Nephron progenitor cell (in vitro differentiated cells): ENCODE measurements at regions not wholly inside any gene's neighbourhood (a gene's known extent, or its start where the extent isn't known, plus 50 kb on each side); places are given as distances from the start of the nearest gene placed in this dataset.

ENCODE experiments used
- DNase-seq: peaks from one replicate; pipeline ENCODE4 v3.0.0; 2021
- H3K27ac Mint-ChIP-seq: 2 replicates; pipeline ENCODE4 v1.8.0; 2021; ENCODE audit warnings: mild to moderate bottlenecking, moderate library complexity, mixed read lengths
- H3K27me3 Mint-ChIP-seq: 2 replicates; pipeline ENCODE4 v1.8.0; 2021; ENCODE audit warnings: mild to moderate bottlenecking, low read depth, mixed read lengths; ENCODE audit not compliant: poor library complexity
- H3K36me3 Mint-ChIP-seq: 2 replicates; pipeline ENCODE4 v1.8.0; 2021; ENCODE audit warnings: low read depth, mixed read lengths
- H3K4me1 Mint-ChIP-seq: 2 replicates; pipeline ENCODE4 v1.8.0; 2021; ENCODE audit warnings: mixed read lengths
- H3K4me3 Mint-ChIP-seq: 2 replicates; pipeline ENCODE4 v1.8.0; 2021; ENCODE audit warnings: mild to moderate bottlenecking, moderate library complexity, mixed read lengths
- H3K9me3 Mint-ChIP-seq: 2 replicates; pipeline ENCODE4 v1.8.0; 2021; ENCODE audit warnings: mild to moderate bottlenecking, moderate library complexity, mixed read lengths
- CTCF ChIP-seq: fragments of 200-600 bp; sonication (generic); IDR thresholded peaks from 2 replicates; pipeline ENCODE4 v1.5.0; 2021; ENCODE audit warnings: antibody characterized with exemption

DNA sequence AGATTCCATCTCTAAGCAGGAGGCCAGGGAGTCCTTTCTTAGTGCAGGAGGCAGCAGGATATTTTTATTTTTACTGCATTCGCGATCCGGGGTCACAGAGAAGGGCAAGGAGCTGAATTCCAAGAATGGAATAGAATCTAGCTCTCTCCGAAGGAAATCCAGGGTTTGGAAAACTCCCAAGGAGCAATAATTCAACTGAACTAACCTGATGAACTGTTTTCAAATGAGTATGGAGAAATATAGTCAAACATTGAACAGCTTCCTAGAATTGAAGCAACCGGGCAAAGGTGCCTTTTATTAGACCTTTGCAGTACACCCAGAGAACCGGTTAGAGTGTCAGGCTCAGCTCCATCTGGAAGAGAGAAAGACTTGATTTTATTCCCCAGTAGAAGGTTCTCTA, 120.7 kb upstream of the MAF start:
- Mint-ChIP-seq H3K4me1 (peaks cover 23% of the 10 kb centered on the region), H3K4me3 (no peak overlapping the region), H3K27me3 (peaks cover 15% of the 10 kb centered on the region), H3K27ac (no peak overlapping the region), H3K9me3 (peaks cover 3% of the 10 kb centered on the region), H3K36me3 (peaks cover 13% of the 10 kb centered on the region)
- no peak for DNase-seq
- TF ChIP-seq CTCF = no peak

DNA sequence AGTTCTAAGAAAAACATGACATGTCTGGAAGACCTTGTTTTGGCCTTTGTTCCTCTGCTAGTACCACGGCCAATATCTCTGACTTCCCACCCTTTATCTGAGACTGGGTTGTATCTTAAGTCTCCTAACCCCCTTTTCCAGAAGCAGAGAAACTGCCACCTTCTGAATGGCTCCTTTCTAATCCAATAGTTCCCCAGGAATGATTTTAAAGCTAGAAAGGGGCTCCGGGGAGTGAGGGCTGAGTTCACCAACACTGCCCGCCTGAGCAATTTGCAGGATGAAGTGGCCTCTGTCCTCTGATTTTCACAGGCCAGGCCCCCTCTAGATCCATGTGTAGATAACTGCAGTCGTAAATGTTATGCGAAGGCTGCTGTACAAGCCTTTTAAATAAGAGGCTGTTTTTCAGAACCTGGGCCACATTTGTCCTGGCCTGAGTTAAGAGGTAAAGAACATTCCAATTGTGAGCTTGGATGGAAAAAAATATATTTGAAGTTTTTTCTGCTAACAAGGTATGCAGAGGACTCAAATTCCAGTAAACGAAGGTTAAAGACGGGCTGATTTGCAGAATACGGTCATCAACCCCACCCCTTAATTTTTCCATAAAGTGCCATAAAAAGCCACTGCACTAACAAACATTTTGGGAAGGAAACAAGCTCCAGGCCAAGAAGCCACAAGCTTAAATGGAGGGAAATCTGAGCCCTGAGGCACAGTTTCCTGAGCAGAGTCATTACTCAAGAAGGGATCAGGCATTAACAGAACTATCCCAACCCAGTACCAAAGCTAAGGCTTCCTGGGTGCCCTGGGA, 117.0 kb upstream of the MAF start:
- no peak for DNase-seq
- H3K36me3 Mint-ChIP-seq = peaks cover 12% of the 10 kb centered on the region
- peaks cover 3% of the 10 kb centered on the region for H3K9me3 Mint-ChIP-seq
- H3K27ac Mint-ChIP-seq = peak overlapping the region; percentile 96
- TF ChIP-seq CTCF = no peak
- H3K4me3 Mint-ChIP-seq = no peak overlapping the region
- H3K4me1 Mint-ChIP-seq = peaks cover 32% of the 10 kb centered on the region
- peaks cover 8% of the 10 kb centered on the region for H3K27me3 Mint-ChIP-seq

- no peak overlapping the region for H3K27ac Mint-ChIP-seq
- H3K4me1 Mint-ChIP-seq = peaks cover 32% of the 10 kb centered on the region
- H3K9me3 Mint-ChIP-seq = peaks cover 3% of the 10 kb centered on the region
- TF ChIP-seq CTCF = no peak
- H3K27me3 Mint-ChIP-seq = peaks cover 5% of the 10 kb centered on the region
- DNase-seq = no peak
- H3K36me3 Mint-ChIP-seq = peaks cover 7% of the 10 kb centered on the region
- H3K4me3 Mint-ChIP-seq = no peak overlapping the region
These were observed 116.3 kb upstream of the MAF start for GRCh38 chr16:79716645-79717332.

- DNase-seq = no peak
- peaks cover 28% of the 10 kb centered on the region for H3K4me1 Mint-ChIP-seq
- H3K9me3 Mint-ChIP-seq = peaks cover 3% of the 10 kb centered on the region
- H3K27me3 Mint-ChIP-seq = peaks cover 5% of the 10 kb centered on the region
- no peak overlapping the region for H3K27ac Mint-ChIP-seq
- no peak overlapping the region for H3K4me3 Mint-ChIP-seq
- TF ChIP-seq CTCF = no peak
- peaks cover 7% of the 10 kb centered on the region for H3K36me3 Mint-ChIP-seq
These were observed 114.5 kb upstream of the MAF start for GRCh38 chr16:79715061-79715460.

- Mint-ChIP-seq H3K27me3 (peaks cover 5% of the 10 kb centered on the region), H3K4me1 (peaks cover 28% of the 10 kb centered on the region), H3K9me3 (peaks cover 3% of the 10 kb centered on the region), H3K36me3 (peaks cover 7% of the 10 kb centered on the region), H3K27ac (no peak overlapping the region), H3K4me3 (no peak overlapping the region)
- no peak for TF ChIP-seq CTCF
- DNase-seq = no peak
These were observed 113.9 kb upstream of the MAF start for GRCh38 chr16:79714440-79714839.
